ENCODE measurements at regions not wholly inside any gene's neighbourhood (a gene's known extent, or its start where the extent isn't known, plus 50 kb on each side); places are given as distances from the start of the nearest gene placed in this dataset.
"Not testable (repeated sequence)": the region's sequence is repeated elsewhere in the genome, so short reads cannot be mapped to it uniquely, and the experiment has no call there.

DNA sequence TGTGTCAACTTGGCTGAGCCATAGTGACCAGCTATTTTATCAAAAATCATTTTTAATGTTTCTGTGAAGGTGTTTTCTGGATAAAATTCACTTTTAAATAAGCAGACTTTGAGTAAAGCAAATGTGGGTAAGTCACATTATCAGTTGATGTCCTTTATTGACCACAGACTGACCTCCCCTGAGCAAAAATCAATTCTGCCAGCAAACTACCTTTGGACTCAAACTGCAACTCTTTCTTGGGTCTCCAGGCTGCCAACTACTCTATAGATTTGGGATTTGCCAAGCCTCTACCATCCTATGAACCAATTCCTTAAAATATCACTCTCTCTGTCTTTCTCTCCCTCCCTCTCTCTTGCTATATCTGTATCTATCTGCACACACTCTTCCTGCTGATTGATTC lies 1571.7 kb upstream of the NUDT12 start:
- peaks cover 4% of the 10 kb centered on the region for H3K9me3 Mint-ChIP-seq
- no peaks in the 10 kb centered on the region for H3K4me1 Mint-ChIP-seq
- H3K4me3 Mint-ChIP-seq: no peak overlapping the region
- no peaks in the 10 kb centered on the region for H3K27me3 Mint-ChIP-seq
- no peaks in the 10 kb centered on the region for H3K36me3 Mint-ChIP-seq
- no peak overlapping the region for H3K27ac Mint-ChIP-seq

GRCh38 chr5:105133087-105133486 lies 1570.5 kb upstream of the NUDT12 start:
- Mint-ChIP-seq H3K27me3 (no peaks in the 10 kb centered on the region), H3K36me3 (no peaks in the 10 kb centered on the region), H3K4me3 (no peak overlapping the region), H3K4me1 (no peaks in the 10 kb centered on the region), H3K9me3 (peaks cover 4% of the 10 kb centered on the region), H3K27ac (no peak overlapping the region)

- Mint-ChIP-seq H3K27ac (no peak overlapping the region), H3K4me1 (no peaks in the 10 kb centered on the region), H3K4me3 (no peak overlapping the region), H3K27me3 (no peaks in the 10 kb centered on the region), H3K9me3 (peaks cover 4% of the 10 kb centered on the region), H3K36me3 (no peaks in the 10 kb centered on the region)
These were observed 1570.0 kb upstream of the NUDT12 start for GRCh38 chr5:105132581-105132980.

GRCh38 chr5:105131045-105131444 lies 1568.5 kb upstream of the NUDT12 start:
- no peaks in the 10 kb centered on the region for H3K36me3 Mint-ChIP-seq
- no peak overlapping the region for H3K27ac Mint-ChIP-seq
- no peak overlapping the region for H3K4me3 Mint-ChIP-seq
- no peaks in the 10 kb centered on the region for H3K27me3 Mint-ChIP-seq
- no peaks in the 10 kb centered on the region for H3K9me3 Mint-ChIP-seq
- H3K4me1 Mint-ChIP-seq: no peaks in the 10 kb centered on the region

DNA sequence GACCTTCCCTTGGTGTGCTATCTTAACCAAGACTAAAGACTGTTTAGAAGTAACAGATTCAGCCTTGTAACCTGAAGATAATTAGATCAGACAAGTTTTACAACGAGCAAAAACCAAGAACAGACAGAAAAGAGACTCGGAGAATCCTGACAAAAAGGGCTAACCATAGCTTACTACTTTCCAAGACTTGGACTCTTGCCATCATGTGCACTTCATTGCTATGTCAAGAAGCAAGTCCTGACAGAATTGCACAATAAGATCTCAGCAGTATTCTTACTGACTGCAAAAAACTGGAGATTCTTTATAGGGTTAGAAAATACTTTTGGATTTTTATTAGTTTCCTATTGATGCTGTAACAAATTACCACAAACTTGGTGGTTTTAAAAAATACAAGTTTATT lies 1539.0 kb upstream of the NUDT12 start:
- Mint-ChIP-seq H3K27ac (no peak overlapping the region), H3K27me3 (no peaks in the 10 kb centered on the region), H3K36me3 (no peaks in the 10 kb centered on the region), H3K9me3 (no peaks in the 10 kb centered on the region), H3K4me3 (no peak overlapping the region), H3K4me1 (no peaks in the 10 kb centered on the region)

DNA sequence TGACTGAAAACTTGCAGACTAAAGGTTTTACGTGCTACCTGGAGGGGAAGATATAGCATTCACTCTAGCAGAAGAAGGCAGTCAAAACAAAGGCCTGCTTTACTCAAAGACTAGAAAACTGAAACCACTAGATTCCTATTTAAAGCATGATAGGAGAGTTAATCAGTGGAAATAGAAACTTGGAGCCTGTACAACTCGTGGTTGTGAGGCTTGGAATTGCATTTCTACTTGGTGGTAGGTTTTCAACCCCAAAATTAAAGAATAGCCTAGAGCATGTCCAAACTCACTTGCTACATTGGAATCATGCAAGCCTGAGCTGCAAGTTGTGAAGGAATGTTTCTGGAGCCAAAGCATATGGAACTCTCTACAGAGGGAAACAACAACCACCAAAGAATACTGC lies 1526.4 kb upstream of the NUDT12 start:
- Mint-ChIP-seq H3K36me3 (no peaks in the 10 kb centered on the region), H3K4me1 (no peaks in the 10 kb centered on the region), H3K27ac (no peak overlapping the region), H3K4me3 (no peak overlapping the region), H3K9me3 (peaks cover 9% of the 10 kb centered on the region), H3K27me3 (no peaks in the 10 kb centered on the region)

- H3K4me1 Mint-ChIP-seq: no peaks in the 10 kb centered on the region
- no peaks in the 10 kb centered on the region for H3K27me3 Mint-ChIP-seq
- no peak overlapping the region for H3K27ac Mint-ChIP-seq
- peaks cover 9% of the 10 kb centered on the region for H3K9me3 Mint-ChIP-seq
- no peak overlapping the region for H3K4me3 Mint-ChIP-seq
- no peaks in the 10 kb centered on the region for H3K36me3 Mint-ChIP-seq
These were observed 1525.5 kb upstream of the NUDT12 start for GRCh38 chr5:105088102-105088501.

DNA sequence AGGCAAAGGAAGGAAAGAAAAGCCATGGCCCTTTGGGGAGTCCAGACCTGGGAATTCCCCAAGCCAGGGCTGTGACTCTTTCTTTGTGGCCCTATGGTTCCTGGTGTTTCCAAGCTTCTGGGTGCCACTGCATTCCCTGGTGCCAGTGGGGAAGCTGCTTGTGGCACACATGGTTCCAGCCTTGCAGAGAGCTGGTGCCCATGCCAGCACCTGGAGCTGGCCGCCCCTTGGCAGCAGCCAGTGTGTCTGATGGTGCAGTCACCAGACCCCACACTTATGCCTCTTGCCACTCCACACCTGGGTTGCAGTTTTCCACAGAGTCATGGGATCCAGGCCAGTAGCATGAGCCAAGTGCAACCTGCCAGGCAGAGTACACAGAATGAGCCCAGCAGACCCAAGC lies 1495.3 kb upstream of the NUDT12 start:
- peaks cover 14% of the 10 kb centered on the region for H3K9me3 Mint-ChIP-seq

GRCh38 chr5:105057001-105057436 lies 1494.4 kb upstream of the NUDT12 start:
- no peaks in the 10 kb centered on the region for H3K36me3 Mint-ChIP-seq
- no peaks in the 10 kb centered on the region for H3K4me1 Mint-ChIP-seq
- H3K9me3 Mint-ChIP-seq: peaks cover 14% of the 10 kb centered on the region
- no peak overlapping the region for H3K27ac Mint-ChIP-seq
- H3K4me3 Mint-ChIP-seq: no peak overlapping the region
- H3K27me3 Mint-ChIP-seq: no peaks in the 10 kb centered on the region

More for the DNA sequence above, 1495.3 kb upstream of the NUDT12 start:
- no peak overlapping the region for H3K27ac Mint-ChIP-seq
- H3K27me3 Mint-ChIP-seq: no peaks in the 10 kb centered on the region
- no peaks in the 10 kb centered on the region for H3K36me3 Mint-ChIP-seq
- no peak overlapping the region for H3K4me3 Mint-ChIP-seq
- H3K4me1 Mint-ChIP-seq: no peaks in the 10 kb centered on the region

- no peaks in the 10 kb centered on the region for H3K36me3 Mint-ChIP-seq
- peaks cover 10% of the 10 kb centered on the region for H3K9me3 Mint-ChIP-seq
- no peak overlapping the region for H3K4me3 Mint-ChIP-seq
- no peaks in the 10 kb centered on the region for H3K4me1 Mint-ChIP-seq
- no peak overlapping the region for H3K27ac Mint-ChIP-seq
- no peaks in the 10 kb centered on the region for H3K27me3 Mint-ChIP-seq
These were observed 1491.8 kb upstream of the NUDT12 start for GRCh38 chr5:105054406-105054805.

GRCh38 chr5:105042623-105043022 lies 1480.0 kb upstream of the NUDT12 start:
- Mint-ChIP-seq H3K27me3 (no peaks in the 10 kb centered on the region), H3K4me1 (no peaks in the 10 kb centered on the region), H3K9me3 (peaks cover 10% of the 10 kb centered on the region), H3K4me3 (no peak overlapping the region), H3K27ac (no peak overlapping the region), H3K36me3 (no peaks in the 10 kb centered on the region)

GRCh38 chr5:105036814-105037213 lies 1474.2 kb upstream of the NUDT12 start:
- H3K4me1 Mint-ChIP-seq, H3K4me3 Mint-ChIP-seq, H3K27me3 Mint-ChIP-seq, H3K36me3 Mint-ChIP-seq, H3K27ac Mint-ChIP-seq: not testable (repeated sequence)
- peaks cover 12% of the 10 kb centered on the region for H3K9me3 Mint-ChIP-seq

- no peak overlapping the region for H3K4me3 Mint-ChIP-seq
- no peaks in the 10 kb centered on the region for H3K27me3 Mint-ChIP-seq
- H3K27ac Mint-ChIP-seq: no peak overlapping the region
- H3K9me3 Mint-ChIP-seq: peaks cover 12% of the 10 kb centered on the region
- H3K4me1 Mint-ChIP-seq: no peaks in the 10 kb centered on the region
- H3K36me3 Mint-ChIP-seq: no peaks in the 10 kb centered on the region
These were observed 1471.8 kb upstream of the NUDT12 start for GRCh38 chr5:105034401-105034763.

DNA sequence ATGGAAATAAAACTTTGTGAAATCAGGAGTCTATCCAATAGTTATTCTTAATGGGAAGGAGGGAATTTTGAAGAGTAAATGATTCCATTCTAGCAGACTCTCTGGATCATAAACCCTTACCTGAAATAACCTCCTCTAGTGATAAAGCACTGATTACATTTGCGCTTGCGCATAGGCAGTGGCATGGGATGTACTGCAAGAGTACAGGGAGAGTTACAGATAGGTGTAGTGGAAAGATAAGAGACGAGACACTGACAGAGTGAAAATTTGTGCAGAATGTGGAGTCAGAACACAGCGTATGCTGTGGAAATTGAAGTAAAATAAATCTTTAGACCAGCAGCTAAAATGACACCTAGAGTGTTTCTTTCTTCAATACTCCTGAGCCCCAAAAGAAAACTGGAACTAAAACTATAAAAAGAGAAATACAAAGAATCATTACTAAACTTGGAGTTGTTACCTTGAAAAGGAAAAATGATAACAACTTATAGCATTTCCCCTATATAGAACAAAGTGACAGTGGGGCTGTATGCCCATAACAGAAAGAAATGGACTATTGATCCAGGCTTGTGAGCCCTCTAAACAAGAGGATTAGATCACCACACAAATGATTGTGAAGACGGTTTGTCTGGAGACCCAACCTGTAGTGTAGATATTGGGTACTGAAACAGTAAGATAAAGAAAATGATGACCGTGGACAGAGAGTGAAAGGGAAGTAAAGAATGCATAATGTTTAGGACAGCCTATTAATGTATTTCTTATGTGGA lies 1471.2 kb upstream of the NUDT12 start:
- Mint-ChIP-seq H3K27ac (no peak overlapping the region), H3K27me3 (no peaks in the 10 kb centered on the region), H3K4me3 (no peak overlapping the region), H3K9me3 (peaks cover 8% of the 10 kb centered on the region), H3K4me1 (no peaks in the 10 kb centered on the region), H3K36me3 (no peaks in the 10 kb centered on the region)

- peaks cover 7% of the 10 kb centered on the region for H3K9me3 Mint-ChIP-seq
- no peaks in the 10 kb centered on the region for H3K36me3 Mint-ChIP-seq
- H3K4me3 Mint-ChIP-seq: no peak overlapping the region
- H3K27me3 Mint-ChIP-seq: no peaks in the 10 kb centered on the region
- no peaks in the 10 kb centered on the region for H3K4me1 Mint-ChIP-seq
- H3K27ac Mint-ChIP-seq: no peak overlapping the region
These were observed 1470.3 kb upstream of the NUDT12 start for GRCh38 chr5:105032917-105033316.

DNA sequence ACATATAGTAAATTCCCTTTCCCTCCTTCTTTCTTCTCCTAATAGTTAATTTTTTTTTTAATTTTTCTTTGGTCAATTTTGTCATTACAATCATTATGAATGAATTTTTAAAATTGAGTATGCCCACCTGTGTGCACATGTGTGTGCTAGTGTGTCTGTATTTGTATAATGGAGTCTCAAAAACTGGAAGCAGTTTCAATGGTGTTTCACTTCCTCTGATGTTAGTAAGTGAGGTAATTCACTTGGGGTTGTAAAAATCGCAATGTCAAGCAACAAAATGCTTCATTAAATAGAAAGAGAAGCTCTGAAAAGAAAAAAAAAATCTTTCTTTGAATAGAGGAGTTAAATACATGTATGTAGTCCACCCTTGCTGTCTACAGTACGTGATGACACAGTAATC lies 1467.6 kb upstream of the NUDT12 start:
- no peaks in the 10 kb centered on the region for H3K9me3 Mint-ChIP-seq
- H3K27ac Mint-ChIP-seq: no peak overlapping the region
- H3K4me1 Mint-ChIP-seq: no peaks in the 10 kb centered on the region
- no peak overlapping the region for H3K4me3 Mint-ChIP-seq
- H3K27me3 Mint-ChIP-seq: no peaks in the 10 kb centered on the region
- H3K36me3 Mint-ChIP-seq: no peaks in the 10 kb centered on the region

DNA sequence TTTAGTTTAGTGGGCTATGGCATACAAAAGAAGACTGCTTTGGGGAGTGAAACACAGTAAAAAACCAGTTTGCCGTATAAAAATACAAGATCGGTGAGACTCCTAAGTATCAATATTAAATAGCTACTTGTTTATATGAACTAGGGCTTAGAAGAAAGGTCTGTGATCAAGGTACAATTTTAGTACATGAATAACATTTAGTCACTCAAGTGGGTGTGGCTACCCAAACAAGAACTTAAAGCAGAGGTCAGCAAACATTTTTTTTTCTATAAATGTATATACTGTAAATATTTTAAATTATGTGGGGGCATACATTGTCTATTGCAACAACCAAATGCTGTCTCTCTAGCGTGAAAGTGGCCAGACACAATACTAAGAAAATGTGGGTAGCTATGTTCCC lies 1452.5 kb upstream of the NUDT12 start:
- peaks cover 2% of the 10 kb centered on the region for H3K9me3 Mint-ChIP-seq
- H3K27me3 Mint-ChIP-seq: no peaks in the 10 kb centered on the region
- H3K4me1 Mint-ChIP-seq: no peaks in the 10 kb centered on the region
- no peak overlapping the region for H3K27ac Mint-ChIP-seq
- no peaks in the 10 kb centered on the region for H3K36me3 Mint-ChIP-seq
- no peak overlapping the region for H3K4me3 Mint-ChIP-seq

Measured in activated naive CD4-positive, alpha-beta T cell treated with anti-CD3 and anti-CD28 coated beads, Interleukin-2, amount 50 U/mL, for 24 hours (primary cell).